ENCODE measurements at regions not wholly inside any gene's neighbourhood (a gene's known extent, or its start where the extent isn't known, plus 50 kb on each side); places are given as distances from the start of the nearest gene placed in this dataset.
"Not testable (repeated sequence)": the region's sequence is repeated elsewhere in the genome, so short reads cannot be mapped to it uniquely, and the experiment has no call there.

DNA sequence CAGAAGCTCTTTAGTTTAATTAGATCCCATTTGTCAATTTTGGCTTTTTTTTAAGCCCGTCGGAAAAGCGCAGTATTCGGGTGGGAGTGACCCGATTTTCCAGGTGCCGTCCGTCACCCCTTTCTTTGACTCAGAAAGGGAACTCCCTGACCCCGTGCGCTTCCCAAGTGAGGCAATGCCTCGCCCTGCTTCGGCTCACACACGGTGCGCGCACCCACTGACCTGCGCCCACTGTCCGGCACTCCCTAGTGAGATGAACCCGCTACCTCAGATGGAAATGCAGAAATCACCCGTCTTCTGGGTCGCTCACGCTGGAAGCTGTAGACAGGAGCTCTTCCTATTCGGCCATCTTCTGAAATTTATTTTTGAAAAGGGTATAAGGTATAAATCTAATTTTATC, 433.4 kb upstream of the NRG3 start:
- TF ChIP-seq, protein P1, sequence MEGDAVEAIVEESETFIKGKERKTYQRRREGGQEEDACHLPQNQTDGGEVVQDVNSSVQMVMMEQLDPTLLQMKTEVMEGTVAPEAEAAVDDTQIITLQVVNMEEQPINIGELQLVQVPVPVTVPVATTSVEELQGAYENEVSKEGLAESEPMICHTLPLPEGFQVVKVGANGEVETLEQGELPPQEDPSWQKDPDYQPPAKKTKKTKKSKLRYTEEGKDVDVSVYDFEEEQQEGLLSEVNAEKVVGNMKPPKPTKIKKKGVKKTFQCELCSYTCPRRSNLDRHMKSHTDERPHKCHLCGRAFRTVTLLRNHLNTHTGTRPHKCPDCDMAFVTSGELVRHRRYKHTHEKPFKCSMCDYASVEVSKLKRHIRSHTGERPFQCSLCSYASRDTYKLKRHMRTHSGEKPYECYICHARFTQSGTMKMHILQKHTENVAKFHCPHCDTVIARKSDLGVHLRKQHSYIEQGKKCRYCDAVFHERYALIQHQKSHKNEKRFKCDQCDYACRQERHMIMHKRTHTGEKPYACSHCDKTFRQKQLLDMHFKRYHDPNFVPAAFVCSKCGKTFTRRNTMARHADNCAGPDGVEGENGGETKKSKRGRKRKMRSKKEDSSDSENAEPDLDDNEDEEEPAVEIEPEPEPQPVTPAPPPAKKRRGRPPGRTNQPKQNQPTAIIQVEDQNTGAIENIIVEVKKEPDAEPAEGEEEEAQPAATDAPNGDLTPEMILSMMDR (IDR thresholded peaks at IDR 0.05) = not testable (repeated sequence)
- TF ChIP-seq POLR2AphosphoS5 (IDR thresholded peaks at IDR 0.05; ENCODE audit: low read depth, low read length); SIN3A (IDR thresholded peaks at IDR 0.05; ENCODE audit: borderline replicate concordance, insufficient read depth, low read depth, low read length); TCF7L2 (IDR thresholded peaks at IDR 0.05; ENCODE audit: low read depth, low read length): not testable (repeated sequence)
- TF ChIP-seq, protein P2, sequence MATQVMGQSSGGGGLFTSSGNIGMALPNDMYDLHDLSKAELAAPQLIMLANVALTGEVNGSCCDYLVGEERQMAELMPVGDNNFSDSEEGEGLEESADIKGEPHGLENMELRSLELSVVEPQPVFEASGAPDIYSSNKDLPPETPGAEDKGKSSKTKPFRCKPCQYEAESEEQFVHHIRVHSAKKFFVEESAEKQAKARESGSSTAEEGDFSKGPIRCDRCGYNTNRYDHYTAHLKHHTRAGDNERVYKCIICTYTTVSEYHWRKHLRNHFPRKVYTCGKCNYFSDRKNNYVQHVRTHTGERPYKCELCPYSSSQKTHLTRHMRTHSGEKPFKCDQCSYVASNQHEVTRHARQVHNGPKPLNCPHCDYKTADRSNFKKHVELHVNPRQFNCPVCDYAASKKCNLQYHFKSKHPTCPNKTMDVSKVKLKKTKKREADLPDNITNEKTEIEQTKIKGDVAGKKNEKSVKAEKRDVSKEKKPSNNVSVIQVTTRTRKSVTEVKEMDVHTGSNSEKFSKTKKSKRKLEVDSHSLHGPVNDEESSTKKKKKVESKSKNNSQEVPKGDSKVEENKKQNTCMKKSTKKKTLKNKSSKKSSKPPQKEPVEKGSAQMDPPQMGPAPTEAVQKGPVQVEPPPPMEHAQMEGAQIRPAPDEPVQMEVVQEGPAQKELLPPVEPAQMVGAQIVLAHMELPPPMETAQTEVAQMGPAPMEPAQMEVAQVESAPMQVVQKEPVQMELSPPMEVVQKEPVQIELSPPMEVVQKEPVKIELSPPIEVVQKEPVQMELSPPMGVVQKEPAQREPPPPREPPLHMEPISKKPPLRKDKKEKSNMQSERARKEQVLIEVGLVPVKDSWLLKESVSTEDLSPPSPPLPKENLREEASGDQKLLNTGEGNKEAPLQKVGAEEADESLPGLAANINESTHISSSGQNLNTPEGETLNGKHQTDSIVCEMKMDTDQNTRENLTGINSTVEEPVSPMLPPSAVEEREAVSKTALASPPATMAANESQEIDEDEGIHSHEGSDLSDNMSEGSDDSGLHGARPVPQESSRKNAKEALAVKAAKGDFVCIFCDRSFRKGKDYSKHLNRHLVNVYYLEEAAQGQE (IDR thresholded peaks at IDR 0.05; ENCODE audit: insufficient read depth in 1 of 2, low read depth in 2 of 2, low read length in 1 of 2) = not testable (repeated sequence)

All from Panc1 (cell line).